ENCODE measurements at regions not wholly inside any gene's neighbourhood (a gene's known extent, or its start where the extent isn't known, plus 50 kb on each side); places are given as distances from the start of the nearest gene placed in this dataset.
A peak's percentile ranks its signal among the peaks of the same experiment; 100 is the strongest.

DNA sequence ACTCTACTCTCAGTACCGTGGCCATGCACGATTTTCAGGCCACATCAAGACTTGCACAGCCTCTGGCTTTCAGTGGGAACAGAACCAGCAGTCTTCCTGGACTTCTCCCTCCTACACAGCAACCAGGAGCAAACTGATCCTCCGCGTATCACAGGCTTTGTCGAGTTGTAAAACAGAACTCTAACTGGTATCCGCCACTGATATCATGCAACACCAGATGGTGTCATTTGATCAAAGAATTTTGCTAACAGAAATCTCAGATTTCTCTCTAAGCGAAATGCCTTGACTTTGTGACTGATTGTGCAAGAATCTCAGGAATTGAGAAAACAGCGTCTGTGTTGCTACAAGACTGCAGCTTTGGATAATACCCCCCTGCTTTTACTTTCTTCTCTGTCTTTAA is 85.7 kb downstream of the COPS8 start:
- DNase-seq: peak; percentile 30

DNA sequence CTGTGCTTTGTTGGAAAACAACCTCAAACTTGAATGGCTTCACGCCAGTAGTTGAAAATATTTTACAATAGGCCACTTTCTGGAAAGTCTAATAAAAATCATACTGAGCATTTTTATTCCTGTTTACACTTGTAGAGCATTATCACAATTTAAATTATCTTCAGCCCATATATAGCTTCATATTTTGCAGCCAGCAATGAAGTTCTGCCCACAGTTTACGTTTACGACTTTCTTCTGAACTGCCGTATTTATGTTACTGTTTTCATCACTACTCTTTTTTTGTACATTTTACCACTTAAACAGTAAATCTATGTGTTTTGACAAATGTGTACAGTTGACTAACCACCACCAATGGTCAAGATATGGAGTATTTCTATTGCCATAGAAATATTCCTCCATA is 86.2 kb downstream of the COPS8 start:
- no peak for DNase-seq

DNA sequence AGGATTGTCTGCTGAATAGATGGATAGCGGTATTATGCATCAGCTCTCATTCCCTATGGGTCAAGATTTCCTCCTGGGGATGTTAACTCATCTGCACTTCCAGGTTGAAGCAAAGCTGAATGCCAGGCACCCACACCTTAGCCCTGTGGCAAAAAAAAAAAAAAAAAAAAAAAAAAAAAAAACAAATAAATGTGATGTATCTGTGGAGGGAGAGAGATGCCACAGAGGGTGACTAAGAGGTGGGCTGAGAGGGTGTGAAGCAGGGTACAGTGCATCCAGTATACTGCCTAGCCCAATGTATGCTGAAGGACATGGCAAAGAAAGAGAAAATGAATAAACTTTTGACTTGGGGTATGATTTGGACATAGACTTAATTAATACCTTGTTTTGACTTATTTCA is 91.4 kb downstream of the COPS8 start:
- DNase-seq: no peak

DNA sequence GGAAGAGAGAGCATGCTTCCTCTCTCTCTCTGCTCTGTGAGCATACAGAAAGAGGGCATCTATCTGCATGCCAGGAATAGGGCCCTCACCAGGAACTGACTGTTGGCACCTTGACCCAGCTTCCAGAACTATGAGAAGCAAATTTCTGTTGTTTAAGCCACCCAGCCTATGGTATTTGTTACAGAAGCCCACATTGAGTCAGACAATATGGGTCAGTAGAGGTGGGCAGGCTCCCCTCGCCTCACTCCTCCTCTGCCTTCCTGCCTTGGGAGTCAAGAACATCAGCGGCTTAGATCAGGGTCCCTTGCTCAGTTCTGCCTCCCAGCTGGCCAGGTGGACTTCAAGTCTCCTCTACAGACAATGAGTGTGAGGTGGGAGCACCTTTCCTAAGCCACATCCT is 92.3 kb downstream of the COPS8 start:
- DNase-seq: no peak

DNA sequence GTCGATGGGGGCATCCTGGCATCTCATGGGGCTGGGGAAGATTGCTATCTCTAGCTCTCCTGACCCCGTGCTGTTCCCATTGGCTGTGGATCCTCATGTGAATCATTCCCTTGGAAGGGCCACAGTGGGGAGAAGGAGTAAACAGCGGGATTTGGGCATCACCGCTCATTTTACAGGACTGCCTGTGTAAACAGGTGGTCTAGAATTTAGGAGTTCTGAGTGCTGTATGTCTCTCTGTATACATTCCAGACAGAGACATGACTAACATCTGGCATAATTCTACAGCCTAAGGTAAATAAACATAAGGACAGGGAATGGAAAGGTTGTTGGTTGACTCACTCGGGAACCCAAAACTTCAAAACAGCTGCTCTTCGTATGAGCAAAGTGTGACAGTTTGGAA is 92.7 kb downstream of the COPS8 start:
- peak; percentile 27 for DNase-seq

DNA sequence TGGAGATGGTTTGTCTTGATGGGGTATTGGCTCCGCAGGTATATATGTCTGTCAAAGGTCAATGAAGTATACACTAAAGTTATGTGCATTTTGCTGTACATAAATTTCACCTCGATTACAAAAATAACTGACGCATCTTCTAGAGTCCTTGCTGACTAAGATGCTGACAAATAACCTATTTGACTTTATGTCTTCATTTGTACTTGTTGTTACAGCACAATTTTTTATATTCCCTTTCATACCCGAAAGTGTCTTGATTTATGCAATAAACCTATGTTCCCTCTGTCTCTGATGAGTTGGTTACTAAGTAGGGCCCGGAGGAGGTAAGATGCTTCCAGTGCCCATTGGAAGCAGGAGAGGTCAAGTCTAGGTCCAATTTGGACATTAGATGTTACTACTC is 93.5 kb downstream of the COPS8 start:
- no peak for DNase-seq

DNA sequence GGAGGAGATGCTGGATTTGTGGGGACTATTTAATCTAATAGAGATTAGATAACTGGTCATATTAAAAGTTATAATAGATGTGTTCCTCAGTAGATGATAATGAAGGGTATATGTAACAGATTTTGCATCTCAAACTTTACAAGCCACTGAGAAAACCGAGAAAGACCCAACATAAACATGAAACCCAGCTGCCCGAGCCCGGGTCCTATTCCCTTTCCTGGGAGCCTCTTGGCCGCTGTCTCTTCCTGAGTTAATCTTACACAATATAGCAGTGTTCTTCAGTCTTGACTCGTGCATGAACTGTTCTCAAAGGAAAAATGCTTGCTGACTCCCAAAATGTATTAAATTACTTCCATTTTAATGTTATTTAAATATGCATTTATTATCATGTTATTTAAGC is 94.5 kb downstream of the COPS8 start:
- DNase-seq: no peak

DNA sequence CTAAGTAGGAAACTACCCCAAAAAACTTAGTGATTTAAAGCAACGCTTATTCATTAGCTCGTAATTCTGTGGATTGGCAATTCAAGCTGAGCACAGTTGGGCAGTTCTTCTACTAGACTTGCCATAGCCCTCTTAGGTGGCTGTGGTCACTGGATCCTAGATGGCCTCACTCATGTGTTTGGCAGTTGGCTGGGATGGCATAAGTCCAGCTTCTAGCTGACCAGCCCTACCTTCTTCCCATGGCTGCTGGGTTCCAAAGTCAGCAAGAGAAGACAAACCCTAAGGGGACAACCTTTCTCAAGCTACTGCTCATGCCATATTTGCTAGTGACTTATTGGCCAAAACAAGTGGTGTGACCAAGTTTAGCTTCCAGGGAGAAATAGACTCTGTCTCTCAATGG is 95.3 kb downstream of the COPS8 start:
- no peak for DNase-seq

DNA sequence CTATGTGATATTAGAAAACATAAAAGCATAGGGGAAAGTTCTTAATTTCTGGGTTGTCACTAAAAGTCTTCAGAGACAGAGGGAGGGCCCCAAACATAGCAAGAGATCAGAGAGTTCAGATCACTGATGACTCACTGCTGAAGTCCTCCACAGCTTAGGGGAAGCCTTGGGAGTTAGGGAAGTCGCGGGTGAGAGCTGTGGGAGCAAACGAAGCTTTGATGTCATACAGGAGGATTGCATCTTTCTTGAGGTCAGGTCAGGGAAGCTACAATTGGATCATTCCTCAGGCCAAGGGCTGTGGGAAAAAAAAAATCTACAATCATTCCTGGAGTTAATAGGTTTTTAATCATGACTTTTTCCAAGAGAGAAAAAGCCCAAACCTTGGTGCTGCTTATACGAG is 96.2 kb downstream of the COPS8 start:
- DNase-seq: peak; percentile 28

DNA sequence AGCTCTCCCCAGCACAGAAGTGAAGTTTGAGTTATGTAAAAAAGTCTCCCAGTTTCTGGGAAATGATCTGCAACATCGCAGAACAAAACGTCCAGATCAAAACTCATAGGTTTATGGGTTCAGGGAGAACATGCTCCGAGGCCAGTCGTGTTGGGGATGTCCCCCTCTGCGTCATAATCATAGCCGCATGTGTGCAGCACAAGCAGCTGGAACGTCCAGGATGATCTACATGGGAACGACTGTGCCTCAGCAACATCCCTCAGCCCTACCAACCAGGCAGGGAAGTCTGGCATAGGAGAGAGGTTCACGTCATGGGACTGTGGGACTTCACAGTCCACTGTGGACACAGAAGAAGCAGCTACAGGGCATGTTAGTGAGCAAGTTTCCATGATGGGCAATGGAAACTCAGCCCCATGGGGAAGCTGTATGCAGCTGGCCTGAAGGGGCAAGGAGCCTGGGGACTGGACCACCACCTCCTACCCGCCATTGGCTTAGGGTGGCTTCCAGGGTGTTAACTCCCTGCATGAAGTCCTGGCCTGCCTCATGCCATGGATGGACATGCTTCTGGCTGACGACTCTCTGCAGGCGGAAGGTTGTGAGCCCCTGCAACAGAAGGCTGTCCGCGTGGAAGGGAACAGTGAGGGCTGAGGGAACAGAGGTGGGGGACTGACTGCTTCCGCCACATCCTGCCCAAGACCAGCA is 96.9 kb downstream of the COPS8 start:
- no peak for DNase-seq

DNA sequence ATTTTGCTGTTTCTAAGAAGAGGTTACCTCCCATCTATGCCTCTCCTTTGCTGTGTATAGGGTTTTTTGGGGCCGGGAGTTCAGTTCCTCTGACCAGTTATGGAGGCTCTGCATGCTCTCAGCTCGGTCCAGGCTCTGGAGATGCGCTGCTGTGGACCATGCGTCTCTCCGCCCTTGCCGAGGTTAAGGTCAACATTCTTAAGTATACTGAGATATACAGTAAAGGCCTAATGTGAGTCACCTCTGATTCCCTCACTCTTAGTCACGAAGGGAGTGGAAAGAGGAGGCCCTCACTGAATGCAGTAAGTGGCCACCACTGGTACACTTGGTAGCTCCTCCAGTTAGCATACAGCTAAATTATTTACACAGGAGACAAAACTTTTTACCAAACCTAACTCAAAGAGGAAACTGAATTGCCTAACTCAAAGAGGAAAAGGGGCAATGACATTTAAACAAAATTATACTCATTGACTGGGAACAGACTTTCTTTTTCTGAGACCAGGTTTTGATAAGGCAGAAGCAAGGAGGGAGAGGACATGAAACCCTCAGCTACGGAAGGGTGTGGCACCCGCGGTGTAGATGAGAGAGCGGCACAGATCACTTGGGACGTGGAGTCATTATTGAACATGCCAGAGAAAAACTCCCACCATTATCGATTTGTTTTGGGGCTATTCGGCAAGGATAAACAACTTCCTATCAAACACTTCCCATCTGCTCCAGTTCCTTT is 98.7 kb downstream of the COPS8 start:
- peak; percentile 6 for DNase-seq

DNA sequence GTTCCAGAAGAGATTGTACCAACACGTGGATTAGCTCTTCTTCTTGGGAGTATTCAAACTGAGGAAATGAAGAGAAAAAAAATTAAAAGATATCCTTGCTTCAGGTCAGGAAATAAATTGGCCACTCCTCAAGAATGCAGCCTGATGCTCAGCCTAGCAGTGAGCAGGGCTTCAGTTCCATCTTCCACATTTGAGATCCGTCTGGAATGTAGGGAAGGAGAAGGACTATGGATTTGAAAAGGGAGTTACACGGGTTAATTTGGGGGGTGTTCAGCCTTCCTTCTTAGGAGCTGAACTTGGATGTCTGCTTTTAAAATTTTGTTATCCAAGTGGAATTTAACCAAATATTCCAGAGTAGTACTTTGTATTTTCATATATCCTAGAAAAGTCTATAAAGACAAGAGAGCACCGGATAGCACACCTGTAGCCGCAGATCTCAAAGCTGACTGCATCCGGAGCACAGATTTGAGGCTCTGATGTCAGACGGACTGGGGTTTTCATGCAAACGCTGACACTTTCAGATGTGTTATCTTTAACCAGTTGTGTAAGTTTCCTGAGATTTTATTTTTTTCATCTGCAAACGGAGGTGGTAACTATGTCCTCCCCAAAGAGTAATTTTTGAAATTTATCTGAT is 99.3 kb downstream of the COPS8 start:
- no peak for DNase-seq

DNA sequence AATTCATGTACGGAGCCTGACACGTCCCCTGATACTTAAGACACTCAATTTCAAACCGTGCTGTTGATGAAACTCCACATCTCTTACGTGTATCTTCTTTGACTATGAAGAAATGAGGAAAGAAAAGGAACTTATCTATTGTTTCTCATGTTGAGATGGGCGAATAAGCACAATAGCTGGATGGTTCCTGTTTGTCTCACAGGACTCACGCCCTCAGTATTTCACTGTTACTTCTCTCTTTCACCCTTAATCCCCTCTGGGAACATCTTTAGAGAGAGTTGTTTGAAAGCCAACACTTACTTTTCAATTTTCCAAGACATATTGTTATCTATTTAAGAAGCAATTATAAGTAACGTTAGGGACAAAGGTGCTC is 99.8 kb downstream of the COPS8 start:
- no peak for DNase-seq

DNA sequence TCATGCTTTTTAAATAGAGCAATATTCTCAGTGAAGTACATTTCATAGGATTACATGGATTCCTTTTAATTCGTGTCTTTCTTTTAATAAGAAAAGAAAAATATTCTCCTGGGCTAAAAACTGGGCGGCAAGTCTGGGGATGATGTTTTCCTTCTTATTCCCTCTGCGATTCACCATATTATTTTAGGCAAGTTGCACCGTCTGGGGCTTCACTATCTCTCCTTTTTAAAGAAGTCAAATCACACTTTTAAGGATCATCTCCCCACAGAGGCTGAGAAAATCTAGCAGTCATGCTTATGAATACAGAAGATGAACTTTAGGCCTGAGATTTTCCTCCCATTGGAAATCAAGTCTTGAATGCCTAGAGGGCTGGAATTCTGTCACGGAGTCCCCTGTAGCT is 104.1 kb downstream of the COPS8 start:
- no peak for DNase-seq

DNA sequence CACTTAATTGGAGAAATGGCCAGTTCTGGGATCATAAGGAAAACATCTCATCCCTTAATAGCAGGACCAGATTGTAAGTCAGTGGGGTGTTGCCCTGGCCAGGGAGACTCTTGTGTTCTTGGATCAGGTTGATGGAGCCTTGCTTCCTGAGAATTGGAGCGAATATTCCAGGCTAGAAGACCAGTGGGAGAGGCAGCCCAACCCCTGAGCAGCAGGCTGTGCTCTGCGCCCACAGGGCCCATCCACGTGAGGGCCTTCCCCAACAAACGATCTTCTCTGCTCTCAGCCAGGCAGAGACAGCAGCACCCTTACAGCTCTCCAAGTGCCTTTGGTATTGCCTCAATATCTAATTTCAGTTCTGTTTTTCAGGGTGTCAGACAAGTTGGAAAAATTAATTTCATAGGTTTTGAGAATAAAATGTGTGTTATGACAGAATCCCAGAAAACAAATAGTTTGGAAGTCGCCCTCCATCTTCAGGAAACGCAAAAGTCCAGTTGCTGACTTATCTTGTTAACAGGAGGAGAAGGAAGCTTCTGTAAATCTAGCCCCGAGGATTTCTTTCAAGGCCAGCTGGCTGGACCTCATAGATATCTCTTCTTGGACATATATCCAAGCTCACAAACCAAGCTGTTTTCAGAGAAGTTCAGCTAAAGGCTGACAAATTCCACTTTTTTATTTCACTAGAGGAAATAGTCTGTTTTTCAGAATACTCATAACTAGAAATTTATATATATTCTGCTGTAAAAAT is 105.5 kb downstream of the COPS8 start:
- no peak for DNase-seq

DNA sequence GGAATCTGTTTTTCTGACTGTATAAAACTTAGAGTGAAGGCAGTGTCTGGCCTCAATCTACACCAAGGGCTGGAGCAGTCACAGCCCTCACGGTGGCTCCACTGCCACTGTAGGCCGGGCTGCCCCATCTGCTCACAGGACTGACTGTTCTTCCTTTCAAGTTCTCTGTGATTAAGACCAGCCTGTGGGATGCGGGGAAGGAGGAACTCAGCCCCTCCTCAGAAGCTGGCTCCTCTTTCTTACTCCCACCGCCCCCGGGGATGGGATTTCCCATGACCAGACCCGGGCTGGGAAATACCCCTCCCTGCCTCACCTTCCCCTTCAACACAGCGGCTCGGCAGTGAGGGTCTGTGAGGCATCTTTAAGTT is 106.0 kb downstream of the COPS8 start:
- DNase-seq: no peak

DNA sequence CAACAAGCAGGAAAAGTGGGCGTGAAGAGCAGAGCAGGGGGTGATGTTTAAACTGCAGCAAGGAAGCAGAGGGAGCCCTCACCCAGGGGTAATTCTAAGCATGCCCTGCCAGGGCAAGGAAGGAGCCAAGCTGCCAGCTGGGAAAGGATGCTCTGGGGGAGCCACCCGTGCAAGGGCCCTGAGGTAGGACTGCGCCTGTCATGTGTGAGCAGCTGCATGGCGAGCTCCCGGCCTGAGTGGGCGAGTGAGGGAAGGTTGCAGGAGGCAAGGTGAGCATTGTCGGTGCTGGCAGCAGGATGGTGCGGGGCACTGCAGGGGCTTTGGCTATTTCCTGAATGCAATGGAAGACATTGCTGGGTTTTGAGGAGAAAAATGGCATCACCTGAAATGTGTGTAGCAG is 107.2 kb downstream of the COPS8 start:
- no peak for DNase-seq

DNA sequence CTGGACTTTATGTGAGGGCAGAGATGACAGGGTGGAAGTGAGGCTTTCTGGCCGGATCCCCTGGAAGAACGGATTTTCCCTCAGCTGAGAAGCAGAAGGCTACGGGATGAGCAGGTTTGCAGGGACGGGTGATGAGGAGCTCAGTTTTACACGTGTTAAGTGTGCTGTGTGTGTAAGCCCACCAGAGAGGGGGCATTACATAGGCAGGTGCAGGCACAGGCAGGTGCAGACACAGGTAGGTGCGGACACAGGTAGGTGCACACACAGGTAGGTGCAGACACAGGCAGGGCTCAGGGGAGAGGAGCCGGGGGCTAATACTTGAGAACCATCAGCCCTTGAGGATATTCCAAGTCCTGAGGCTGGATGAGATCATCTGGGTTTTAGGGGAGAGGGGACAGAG is 107.7 kb downstream of the COPS8 start:
- no peak for DNase-seq

DNA sequence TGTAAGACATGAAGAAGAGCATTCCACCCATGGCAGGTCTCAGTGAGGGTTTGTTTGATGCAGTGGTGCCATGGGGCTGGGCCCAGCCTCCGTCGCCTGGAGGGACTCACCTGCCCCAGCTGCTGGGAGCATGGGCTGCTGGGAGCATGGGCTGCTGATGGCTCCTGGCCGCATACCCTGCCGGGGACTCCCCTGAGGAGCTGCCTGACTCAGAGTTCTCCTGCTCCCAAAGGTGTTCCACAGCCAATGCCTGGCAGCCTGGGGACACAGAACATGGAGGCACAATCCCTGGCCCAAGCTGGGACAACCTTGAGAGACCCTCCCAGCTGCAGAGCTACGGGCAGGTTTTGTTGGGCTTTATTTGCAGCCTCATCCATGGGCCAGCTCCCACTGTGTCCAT is 108.4 kb downstream of the COPS8 start:
- DNase-seq: no peak

DNA sequence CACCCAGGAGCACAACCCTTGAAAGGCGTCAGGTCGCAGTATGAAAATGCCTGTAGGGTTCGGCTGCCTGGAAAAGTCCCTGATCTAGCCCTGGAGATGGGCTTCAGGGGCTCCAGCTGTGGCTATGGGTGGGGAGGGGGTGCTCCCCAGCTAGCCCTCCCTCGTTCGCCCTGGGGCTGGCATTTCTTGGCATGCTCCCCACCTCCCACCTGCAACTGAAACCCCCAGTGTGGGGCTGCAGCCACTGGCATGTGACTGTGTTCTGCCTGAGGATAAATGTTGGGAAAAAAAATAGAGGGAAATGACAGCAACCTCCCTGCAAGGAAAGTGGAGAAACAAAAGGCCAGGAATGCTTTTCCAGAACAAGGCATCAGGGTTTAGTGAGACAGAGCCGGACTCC is 109.2 kb downstream of the COPS8 start:
- no peak for DNase-seq

DNA sequence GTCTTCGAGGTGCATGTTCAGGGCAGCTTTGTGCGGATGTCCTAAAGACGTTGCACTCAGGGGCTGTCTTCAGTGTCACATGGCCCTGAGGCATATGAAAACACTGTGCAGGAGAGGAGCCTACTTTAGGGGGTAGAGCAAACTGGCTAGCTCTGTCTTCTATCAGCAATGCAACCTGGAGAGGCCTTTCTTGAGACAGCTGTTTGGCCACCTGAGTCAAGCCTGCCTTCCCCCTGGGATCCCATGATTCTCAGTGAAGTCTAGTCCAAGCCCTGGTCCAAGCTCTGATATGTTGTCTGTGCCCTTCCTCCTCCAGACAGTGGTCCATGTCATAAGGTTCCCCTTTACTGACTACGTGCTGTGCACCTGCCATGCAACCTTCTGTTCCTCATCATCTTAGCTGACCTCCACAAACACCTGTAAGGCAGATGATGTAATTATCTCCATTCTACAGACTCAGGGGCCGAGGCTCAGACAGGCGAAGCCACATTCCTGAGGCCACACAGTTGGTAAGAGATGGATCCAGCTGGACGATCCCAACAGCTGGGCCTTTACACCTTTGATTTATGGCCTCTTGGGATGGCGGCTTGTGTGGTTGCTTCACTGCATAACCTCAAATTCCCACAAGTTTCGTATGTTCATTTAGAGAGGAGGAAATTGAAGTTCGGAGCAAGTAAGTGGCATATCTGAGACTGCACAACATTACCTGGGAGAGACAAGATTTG is 109.9 kb downstream of the COPS8 start:
- no peak for DNase-seq

DNA sequence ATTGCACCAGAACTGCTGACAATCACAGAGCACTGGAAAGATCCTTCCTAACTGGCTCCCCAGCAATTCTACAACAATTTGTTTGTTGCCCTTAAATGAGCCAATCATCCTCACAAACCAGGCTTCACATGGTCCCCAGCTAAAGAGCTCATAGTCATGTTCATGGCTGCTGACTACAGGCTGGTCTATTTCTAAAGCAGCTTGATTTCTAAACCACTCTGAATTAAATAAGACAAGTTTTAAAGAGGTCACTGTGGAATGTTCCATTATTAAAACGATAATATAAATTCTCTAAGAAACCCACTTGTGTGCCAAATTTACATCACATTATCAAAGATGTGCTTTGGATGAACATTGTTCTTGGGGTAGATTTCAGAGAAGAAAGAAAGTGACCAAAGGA is 110.7 kb downstream of the COPS8 start:
- no peak for DNase-seq
